ENCODE measurements at regions not wholly inside any gene's neighbourhood (a gene's known extent, or its start where the extent isn't known, plus 50 kb on each side); places are given as distances from the start of the nearest gene placed in this dataset.
"Not testable (repeated sequence)": the region's sequence is repeated elsewhere in the genome, so short reads cannot be mapped to it uniquely, and the experiment has no call there.

- no peak for DNase-seq
Observed at GRCh38 chr4:42205541-42205940, 53.1 kb upstream of the BEND4 start.

GRCh38 chr4:42216664-42217063, 64.2 kb upstream of the BEND4 start:
- no peak for DNase-seq

GRCh38 chr4:42225286-42225685, 72.8 kb upstream of the BEND4 start:
- DNase-seq: no peak

GRCh38 chr4:42234817-42235216, 82.4 kb upstream of the BEND4 start:
- DNase-seq: no peak

GRCh38 chr4:42235304-42236021, 83.0 kb upstream of the BEND4 start:
- no peak for DNase-seq

- DNase-seq: no peak
Observed at GRCh38 chr4:42237010-42237409, 84.6 kb upstream of the BEND4 start.

GRCh38 chr4:42237451-42237850, 85.0 kb upstream of the BEND4 start:
- DNase-seq: no peak

GRCh38 chr4:42248972-42249371, 96.5 kb upstream of the BEND4 start:
- no peak for DNase-seq

GRCh38 chr4:42252315-42252714, 99.9 kb upstream of the BEND4 start:
- no peak for DNase-seq

- not testable (repeated sequence) for DNase-seq
Observed at GRCh38 chr4:42257645-42258044, 105.2 kb upstream of the BEND4 start.

GRCh38 chr4:42262701-42263490, 110.4 kb upstream of the BEND4 start:
- DNase-seq: no peak

GRCh38 chr4:42265782-42266602, 113.5 kb upstream of the BEND4 start:
- DNase-seq: no peak

- DNase-seq: no peak
Observed at GRCh38 chr4:42267724-42268123, 115.3 kb upstream of the BEND4 start.

GRCh38 chr4:42268824-42269223, 116.4 kb upstream of the BEND4 start:
- no peak for DNase-seq

- DNase-seq: no peak
Observed at GRCh38 chr4:42271096-42271495, 118.6 kb upstream of the BEND4 start.

GRCh38 chr4:42277291-42277690, 120.0 kb upstream of the SHISA3 start:
- no peak for DNase-seq

- DNase-seq: no peak
Observed at GRCh38 chr4:42278709-42279324, 118.5 kb upstream of the SHISA3 start.

- DNase-seq: no peak
Observed at GRCh38 chr4:42280327-42281095, 116.8 kb upstream of the SHISA3 start.

- DNase-seq: no peak
Observed at GRCh38 chr4:42281324-42282020, 115.8 kb upstream of the SHISA3 start.

- peak; percentile 20 for DNase-seq
Observed at GRCh38 chr4:42282081-42282901, 115.0 kb upstream of the SHISA3 start.

- DNase-seq: no peak
Observed at GRCh38 chr4:42284030-42284429, 113.3 kb upstream of the SHISA3 start.

Data from DMS79 treated with DMSO at 0.1 percent for 48 hours (cell line).